ENCODE measurements at regions not wholly inside any gene's neighbourhood (a gene's known extent, or its start where the extent isn't known, plus 50 kb on each side); places are given as distances from the start of the nearest gene placed in this dataset.

GRCh38 chr12:91384366-91384765, 201.7 kb upstream of the DCN start:
- no peaks in the 10 kb centered on the region for H3K9me3 Mint-ChIP-seq
- no peak overlapping the region for H3K27ac Mint-ChIP-seq
- H3K36me3 Mint-ChIP-seq: no peaks in the 10 kb centered on the region
- H3K4me1 Mint-ChIP-seq: peaks cover 4 to 10% of the 10 kb centered on the region in 2 donors
- H3K4me3 Mint-ChIP-seq: no peak overlapping the region
- ATAC-seq (replicated peaks) (no peak), DNase-seq (no peak)
- peaks cover 10 to 13% of the 10 kb centered on the region in 2 donors for H3K27me3 Mint-ChIP-seq

GRCh38 chr12:91383099-91383498, 200.5 kb upstream of the DCN start:
- peaks cover 4 to 10% of the 10 kb centered on the region in 2 donors for H3K4me1 Mint-ChIP-seq
- H3K9me3 Mint-ChIP-seq: no peaks in the 10 kb centered on the region
- peak overlapping the region; percentile 20 for H3K27ac Mint-ChIP-seq
- no peak for ATAC-seq (replicated peaks)
- no peak for DNase-seq
- H3K27me3 Mint-ChIP-seq: peaks cover 4 to 11% of the 10 kb centered on the region in 2 donors
- H3K4me3 Mint-ChIP-seq: no peak overlapping the region
- no peaks in the 10 kb centered on the region for H3K36me3 Mint-ChIP-seq

- peak overlapping the region; percentile 75 to 86 for H3K4me3 Mint-ChIP-seq
- peaks cover 4 to 10% of the 10 kb centered on the region in 2 donors for H3K4me1 Mint-ChIP-seq
- peak overlapping the region; percentile 43 for H3K27ac Mint-ChIP-seq
- peaks cover 0 to 8% of the 10 kb centered on the region in 2 donors for H3K27me3 Mint-ChIP-seq
- ATAC-seq (replicated peaks) (peak; percentile 82 to 85), DNase-seq (peak; percentile 63)
- H3K36me3 Mint-ChIP-seq: no peaks in the 10 kb centered on the region
- H3K9me3 Mint-ChIP-seq: no peaks in the 10 kb centered on the region
These were observed 199.5 kb upstream of the DCN start for GRCh38 chr12:91382081-91382543.

DNA sequence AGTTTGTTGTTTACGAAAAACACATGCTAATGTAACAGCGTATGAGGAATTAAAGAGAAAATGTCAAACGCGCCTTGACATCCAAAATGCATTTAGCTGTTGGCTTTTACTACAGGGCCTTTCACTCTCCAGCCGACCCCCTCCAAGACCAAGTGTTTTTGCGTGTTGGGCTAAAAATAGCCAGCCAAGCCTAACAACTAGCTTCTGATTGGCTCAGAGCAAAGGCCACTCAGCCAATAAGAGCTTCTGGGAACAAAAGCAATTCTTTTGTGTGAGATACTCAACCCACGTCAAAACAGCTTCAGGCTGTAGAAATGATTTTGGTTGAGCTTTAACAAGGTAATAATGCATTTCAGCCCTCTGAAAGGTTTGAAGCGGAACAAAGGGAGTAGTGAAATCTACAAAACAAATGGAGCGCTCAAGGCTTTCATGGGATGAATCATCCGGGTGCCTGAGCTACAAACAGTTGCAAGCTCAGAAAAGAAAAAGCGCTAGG, 198.7 kb upstream of the DCN start:
- Mint-ChIP-seq H3K27ac (peak overlapping the region; percentile 43), H3K36me3 (no peaks in the 10 kb centered on the region), H3K4me1 (peaks cover 4 to 10% of the 10 kb centered on the region in 2 donors)

GRCh38 chr12:91380631-91381030, 198.0 kb upstream of the DCN start:
- H3K27me3 Mint-ChIP-seq: peaks cover 0 to 5% of the 10 kb centered on the region in 2 donors
- H3K4me1 Mint-ChIP-seq: peaks cover 4 to 10% of the 10 kb centered on the region in 2 donors
- no peak overlapping the region for H3K4me3 Mint-ChIP-seq
- DNase-seq (no peak), ATAC-seq (replicated peaks) (no peak)
- H3K27ac Mint-ChIP-seq: no peak overlapping the region
- no peaks in the 10 kb centered on the region for H3K36me3 Mint-ChIP-seq
- no peaks in the 10 kb centered on the region for H3K9me3 Mint-ChIP-seq

More for the DNA sequence above, 198.7 kb upstream of the DCN start:
- ATAC-seq (replicated peaks) (peak; percentile 84 to 87), DNase-seq (peak; percentile 23)
- Mint-ChIP-seq H3K9me3 (no peaks in the 10 kb centered on the region), H3K4me3 (peak overlapping the region; percentile 75 to 86), H3K27me3 (peaks cover 0 to 8% of the 10 kb centered on the region in 2 donors)

DNA sequence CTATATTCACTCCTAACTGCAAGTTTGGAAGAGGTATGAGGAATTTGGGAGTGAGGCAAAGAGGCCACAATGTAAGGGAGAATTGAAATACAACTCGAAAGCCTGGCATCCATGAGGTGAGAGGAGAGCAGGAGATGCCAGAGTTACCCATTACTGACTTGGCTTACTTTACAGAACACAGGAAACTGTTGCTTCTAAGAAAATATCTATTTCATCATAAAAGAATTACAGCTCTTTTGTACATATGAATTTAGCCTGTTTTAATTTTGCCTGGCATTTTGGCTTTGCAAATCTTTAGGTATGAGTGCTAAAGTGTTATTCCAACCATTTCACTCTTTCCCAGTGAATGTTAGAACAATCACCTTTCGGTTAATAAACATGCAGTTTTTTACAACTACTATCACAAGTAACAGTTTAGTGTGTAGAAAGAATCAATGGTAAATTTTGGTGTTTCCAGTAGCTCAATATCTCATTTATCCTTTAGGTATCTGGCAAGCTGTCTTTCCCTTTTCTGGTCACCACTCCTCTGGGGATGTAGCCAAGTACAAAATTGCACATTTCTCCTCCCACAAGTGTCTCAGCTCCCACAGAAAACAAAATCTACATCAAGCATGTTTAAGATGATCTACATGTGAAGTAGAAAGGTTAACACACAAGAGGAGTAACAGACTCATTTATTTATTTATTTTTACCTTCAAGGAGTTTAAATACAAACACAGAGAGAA, 196.6 kb upstream of the DCN start:
- H3K27ac Mint-ChIP-seq: no peak overlapping the region
- ATAC-seq (replicated peaks): no peak
- H3K4me3 Mint-ChIP-seq: no peak overlapping the region
- peaks cover 4 to 10% of the 10 kb centered on the region in 2 donors for H3K4me1 Mint-ChIP-seq
- H3K27me3 Mint-ChIP-seq: peaks cover 0 to 5% of the 10 kb centered on the region in 2 donors
- no peak for DNase-seq
- H3K9me3 Mint-ChIP-seq: no peaks in the 10 kb centered on the region
- no peaks in the 10 kb centered on the region for H3K36me3 Mint-ChIP-seq

- ATAC-seq (replicated peaks): no peak
- Mint-ChIP-seq H3K27me3 (peaks cover 0 to 9% of the 10 kb centered on the region in 2 donors), H3K27ac (no peak overlapping the region), H3K4me3 (no peak overlapping the region), H3K9me3 (no peaks in the 10 kb centered on the region), H3K4me1 (peaks cover 4 to 10% of the 10 kb centered on the region in 2 donors), H3K36me3 (no peaks in the 10 kb centered on the region)
- no peak for DNase-seq
These were observed 194.8 kb upstream of the DCN start for GRCh38 chr12:91377436-91377835.

- Mint-ChIP-seq H3K36me3 (no peaks in the 10 kb centered on the region), H3K4me3 (no peak overlapping the region), H3K27ac (no peak overlapping the region), H3K9me3 (no peaks in the 10 kb centered on the region), H3K4me1 (peaks cover 0 to 2% of the 10 kb centered on the region in 2 donors), H3K27me3 (peaks cover 0 to 13% of the 10 kb centered on the region in 2 donors)
- DNase-seq: no peak
- ATAC-seq (replicated peaks): no peak
These were observed 190.5 kb upstream of the DCN start for GRCh38 chr12:91373086-91373485.

DNA sequence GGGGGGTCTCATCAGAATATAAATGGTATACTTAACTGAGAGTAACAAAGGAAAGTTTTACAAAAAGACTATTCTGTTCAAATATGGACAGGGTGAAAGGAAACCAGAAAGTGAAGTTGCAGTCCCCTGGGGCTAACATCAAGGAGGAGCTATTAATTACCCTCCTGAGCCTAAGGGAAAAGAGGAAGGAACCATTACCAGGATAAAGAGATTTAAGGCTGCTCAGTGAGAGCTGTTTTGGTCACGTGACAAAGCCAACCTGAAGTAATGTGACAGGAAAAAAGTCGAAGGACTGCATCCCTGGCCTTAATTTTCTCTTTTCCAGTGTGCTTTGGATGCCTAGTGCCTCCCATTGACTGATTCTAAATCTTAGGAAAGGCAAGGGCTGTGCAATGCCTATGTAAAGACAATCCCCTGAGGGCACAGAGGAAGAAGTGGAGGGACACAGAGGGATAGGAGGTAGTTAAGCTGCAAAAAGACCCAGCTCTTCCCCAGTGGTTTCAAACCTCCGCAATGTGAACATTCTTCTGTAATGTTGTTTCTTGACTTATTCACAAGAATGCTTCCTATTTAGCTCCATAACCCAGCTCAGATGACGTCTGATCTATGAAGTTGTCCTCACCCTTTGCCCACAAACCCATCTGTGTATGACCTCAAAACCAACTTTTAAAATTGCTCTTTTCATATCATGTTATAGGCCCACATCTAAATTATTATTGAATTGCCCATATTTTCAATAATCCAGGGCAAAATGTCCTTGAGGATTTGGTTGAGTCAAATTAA, 187.7 kb upstream of the DCN start:
- DNase-seq (no peak), ATAC-seq (replicated peaks) (no peak)
- Mint-ChIP-seq H3K4me1 (peaks cover 3 to 5% of the 10 kb centered on the region in 2 donors), H3K27ac (no peak overlapping the region), H3K36me3 (no peaks in the 10 kb centered on the region), H3K27me3 (peaks cover 0 to 13% of the 10 kb centered on the region in 2 donors), H3K9me3 (no peaks in the 10 kb centered on the region), H3K4me3 (no peak overlapping the region)

- ATAC-seq (replicated peaks): no peak
- Mint-ChIP-seq H3K9me3 (no peaks in the 10 kb centered on the region), H3K4me3 (no peak overlapping the region), H3K4me1 (peaks cover 10 to 17% of the 10 kb centered on the region in 2 donors), H3K36me3 (no peaks in the 10 kb centered on the region), H3K27me3 (peaks cover 0 to 9% of the 10 kb centered on the region in 2 donors), H3K27ac (no peak overlapping the region)
- DNase-seq: no peak
These were observed 186.0 kb upstream of the DCN start for GRCh38 chr12:91368613-91369012.

GRCh38 chr12:91367234-91367849, 184.7 kb upstream of the DCN start:
- H3K4me1 Mint-ChIP-seq: peaks cover 10 to 19% of the 10 kb centered on the region in 2 donors
- no peaks in the 10 kb centered on the region for H3K9me3 Mint-ChIP-seq
- ATAC-seq (replicated peaks): no peak
- H3K4me3 Mint-ChIP-seq: no peak overlapping the region
- peaks cover 0 to 4% of the 10 kb centered on the region in 2 donors for H3K27me3 Mint-ChIP-seq
- H3K27ac Mint-ChIP-seq: no peak overlapping the region
- H3K36me3 Mint-ChIP-seq: no peaks in the 10 kb centered on the region
- no peak for DNase-seq

DNA sequence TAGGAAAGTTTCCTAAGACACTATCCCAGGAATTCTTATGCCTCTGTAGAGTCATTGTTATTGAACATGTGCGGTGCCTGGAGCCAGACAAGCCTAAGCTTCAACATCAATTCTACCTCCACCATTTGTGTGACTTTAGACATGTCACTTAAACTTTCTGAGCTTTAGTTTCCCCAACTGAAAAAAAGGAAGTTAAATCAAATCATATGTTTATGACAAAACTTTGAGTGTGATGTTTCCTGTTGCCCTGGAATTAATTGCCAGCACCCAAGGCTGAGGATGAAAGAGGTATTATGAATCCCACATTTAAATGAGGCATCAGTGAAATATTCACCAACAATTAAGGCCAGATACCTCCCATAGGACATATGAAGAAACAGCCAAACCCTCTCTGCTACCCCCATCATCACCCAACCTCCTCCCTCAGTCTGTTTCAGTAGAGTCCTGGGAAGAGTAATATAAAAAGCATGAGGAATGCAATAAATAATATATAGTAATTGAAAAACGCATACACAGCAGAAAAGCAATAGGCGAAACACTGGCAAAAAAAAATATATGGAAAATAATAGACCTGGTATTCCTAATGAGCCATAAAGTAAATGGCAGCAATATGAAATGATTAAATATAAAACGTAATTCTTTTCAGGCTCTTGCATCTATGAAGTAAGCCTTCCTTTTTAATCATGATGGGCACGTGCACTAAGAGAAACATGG, 182.0 kb upstream of the DCN start:
- H3K9me3 Mint-ChIP-seq: no peaks in the 10 kb centered on the region
- no peak for DNase-seq
- H3K27ac Mint-ChIP-seq: no peak overlapping the region
- H3K36me3 Mint-ChIP-seq: no peaks in the 10 kb centered on the region
- ATAC-seq (replicated peaks): no peak
- peaks cover 10 to 22% of the 10 kb centered on the region in 2 donors for H3K4me1 Mint-ChIP-seq
- H3K27me3 Mint-ChIP-seq: no peaks in the 10 kb centered on the region
- H3K4me3 Mint-ChIP-seq: no peak overlapping the region

DNA sequence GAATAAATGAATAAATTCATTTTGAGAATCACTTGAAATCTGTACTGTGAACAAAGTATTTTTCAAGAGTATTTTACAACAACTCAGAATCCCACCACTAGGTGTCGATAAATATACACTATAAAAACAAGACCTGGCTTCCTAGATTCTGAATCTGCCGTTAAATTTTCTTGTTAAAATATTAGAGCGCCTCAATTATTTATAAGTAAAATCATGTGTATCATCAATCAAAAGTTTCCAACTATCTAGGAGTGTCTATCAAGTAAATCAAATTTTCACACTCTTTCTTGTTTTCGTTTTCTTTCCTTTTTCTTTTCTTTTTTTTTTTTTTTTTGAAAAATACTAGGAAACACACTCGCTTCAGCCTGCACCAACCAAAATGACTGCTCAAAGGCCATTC, 179.2 kb upstream of the DCN start:
- Mint-ChIP-seq H3K4me3 (no peak overlapping the region), H3K36me3 (no peaks in the 10 kb centered on the region), H3K27ac (no peak overlapping the region), H3K4me1 (peaks cover 10 to 22% of the 10 kb centered on the region in 2 donors), H3K9me3 (no peaks in the 10 kb centered on the region), H3K27me3 (no peaks in the 10 kb centered on the region)
- ATAC-seq (replicated peaks): peak in 1 of 2 donors; percentile 45
- no peak for DNase-seq

GRCh38 chr12:91357381-91357780, 174.8 kb upstream of the DCN start:
- no peak overlapping the region for H3K4me3 Mint-ChIP-seq
- no peak overlapping the region for H3K27ac Mint-ChIP-seq

More at GRCh38 chr12:91357381-91357780, 174.8 kb upstream of the DCN start:
- peaks cover 7 to 16% of the 10 kb centered on the region in 2 donors for H3K27me3 Mint-ChIP-seq
- H3K9me3 Mint-ChIP-seq: no peaks in the 10 kb centered on the region
- ATAC-seq (replicated peaks): no peak
- H3K4me1 Mint-ChIP-seq: peaks cover 2 to 4% of the 10 kb centered on the region in 2 donors
- DNase-seq: no peak
- H3K36me3 Mint-ChIP-seq: no peaks in the 10 kb centered on the region
